ENCODE measurements at regions not wholly inside any gene's neighbourhood (a gene's known extent, or its start where the extent isn't known, plus 50 kb on each side); places are given as distances from the start of the nearest gene placed in this dataset.
"Not testable (repeated sequence)": the region's sequence is repeated elsewhere in the genome, so short reads cannot be mapped to it uniquely, and the experiment has no call there.

DNA sequence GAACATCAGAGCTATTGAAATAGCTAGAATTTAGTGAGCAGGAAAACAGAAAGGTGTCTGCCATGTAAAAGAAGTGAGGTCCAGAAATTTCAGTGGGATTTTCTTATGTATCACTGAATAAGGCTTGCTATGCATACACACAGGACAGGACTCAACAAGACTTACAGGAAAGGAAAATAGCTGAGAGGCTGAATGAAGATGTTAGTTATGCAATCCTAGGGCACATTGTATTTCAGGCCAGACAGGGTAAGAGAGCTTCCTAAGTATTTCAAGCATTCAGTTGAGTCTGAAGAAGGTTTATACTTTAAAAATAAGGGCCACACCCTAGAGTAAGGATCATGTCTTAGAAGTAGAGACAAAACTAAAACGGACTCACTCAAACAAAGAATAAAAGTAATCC, 419.9 kb upstream of the PRR20A start:
- no peak for DNase-seq (ENCODE audit: extremely low read depth, low read depth)

GRCh38 chr13:56735537-56735942, 405.2 kb upstream of the PRR20A start:
- DNase-seq (ENCODE audit: extremely low read depth, low read depth) = no peak

DNA sequence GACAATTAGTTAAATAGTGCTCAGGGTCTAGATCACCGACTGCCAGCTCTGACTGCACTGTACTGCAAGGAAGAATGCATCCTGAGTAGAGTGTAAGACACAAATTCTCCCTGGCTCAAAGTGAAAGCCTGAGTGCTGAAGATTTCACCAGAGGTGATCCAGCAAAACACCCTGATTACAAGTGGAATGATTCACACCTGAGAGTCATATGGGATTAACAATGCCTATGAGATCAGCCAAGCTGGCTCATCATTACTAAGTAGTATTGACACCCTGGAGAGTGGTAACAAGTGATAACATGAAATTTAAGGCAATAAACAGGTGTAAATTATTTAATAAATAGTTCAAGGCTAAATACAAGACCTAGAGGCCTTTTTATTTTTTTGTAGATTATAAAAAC, 403.8 kb upstream of the PRR20A start:
- DNase-seq (ENCODE audit: extremely low read depth, low read depth) = no peak

DNA sequence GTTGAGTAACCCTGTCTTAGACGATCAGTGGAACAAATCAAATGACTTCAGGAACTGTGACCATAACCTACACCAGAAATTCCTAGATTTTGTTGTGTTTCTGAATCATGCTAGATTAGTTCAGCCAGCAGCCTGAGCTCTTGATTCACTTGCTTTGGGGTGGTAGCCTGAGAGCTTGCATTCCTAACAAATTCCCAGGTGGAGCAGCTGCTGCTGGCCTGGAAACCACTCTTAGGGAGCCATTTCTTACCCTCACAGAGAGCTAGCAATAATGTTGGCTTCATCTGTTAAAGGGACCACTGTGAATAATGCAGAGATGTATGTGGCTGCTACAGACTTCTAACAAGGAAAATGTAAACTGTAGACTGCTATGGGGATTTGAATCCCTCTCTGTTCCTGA, 388.1 kb upstream of the PRR20A start:
- no peak for DNase-seq (ENCODE audit: extremely low read depth, low read depth)

DNA sequence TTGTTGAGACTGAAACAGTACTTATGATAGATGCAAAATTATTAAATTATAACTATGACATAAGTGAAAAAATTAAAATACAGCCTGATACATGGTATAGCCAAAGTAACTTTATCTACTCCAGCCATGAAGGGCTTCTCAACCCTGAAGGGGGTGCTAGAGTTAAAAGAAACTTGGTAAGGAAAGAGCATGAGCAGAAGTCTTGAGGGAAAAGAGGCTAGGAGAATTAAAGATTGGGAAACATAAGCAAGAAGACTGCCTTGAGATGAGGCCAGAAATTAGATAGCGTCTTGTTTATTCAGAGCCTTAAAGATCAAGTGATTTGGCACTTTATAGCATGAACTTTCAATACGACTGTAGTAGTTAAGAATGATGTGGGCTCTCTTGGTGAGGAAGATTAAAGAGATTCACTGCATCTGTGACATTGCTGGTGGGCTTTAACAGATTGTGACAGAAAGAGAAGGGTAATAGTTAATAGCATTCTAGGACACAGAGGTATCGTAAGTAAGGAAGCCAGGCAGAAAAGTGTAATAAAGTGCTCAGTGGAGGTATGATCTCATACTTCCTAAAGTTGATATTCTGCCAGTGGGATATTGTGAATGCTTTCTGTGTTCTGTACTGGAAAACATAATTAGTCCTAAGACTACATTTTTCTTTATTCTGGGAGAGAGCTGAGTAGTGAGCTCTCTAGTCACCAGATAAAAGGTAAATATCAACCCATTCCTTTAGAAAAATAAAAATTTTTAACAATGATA, 385.4 kb upstream of the PRR20A start:
- no peak for DNase-seq (ENCODE audit: extremely low read depth, low read depth)

GRCh38 chr13:56763333-56763732, 377.4 kb upstream of the PRR20A start:
- not testable (repeated sequence) for DNase-seq (ENCODE audit: extremely low read depth, low read depth)

GRCh38 chr13:56773148-56773547, 367.6 kb upstream of the PRR20A start:
- DNase-seq (ENCODE audit: extremely low read depth, low read depth) = no peak

DNA sequence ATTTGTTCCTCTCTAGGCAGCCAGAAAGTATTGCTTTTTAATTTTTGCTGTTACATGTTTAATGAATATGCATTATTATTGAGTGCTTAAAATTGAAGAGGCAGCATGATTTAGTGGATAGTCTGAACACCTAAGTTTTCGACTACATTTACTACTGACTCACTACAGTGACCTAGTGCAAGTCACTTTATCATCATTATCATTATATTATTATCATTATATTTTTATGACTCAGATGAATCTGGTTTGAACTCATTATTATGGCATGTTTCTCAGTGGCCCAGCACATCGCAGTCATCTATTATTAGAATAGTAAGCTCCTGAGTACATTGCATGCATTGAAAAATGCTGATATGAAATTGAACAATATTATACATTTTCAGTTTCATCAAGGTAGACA, 351.2 kb upstream of the PRR20A start:
- DNase-seq (ENCODE audit: extremely low read depth, low read depth) = no peak

- DNase-seq (ENCODE audit: extremely low read depth, low read depth) = no peak
These were observed 303.6 kb upstream of the PRR20A start for GRCh38 chr13:56837161-56837560.

- DNase-seq (ENCODE audit: extremely low read depth, low read depth) = no peak
These were observed 289.9 kb upstream of the PRR20A start for GRCh38 chr13:56850852-56851251.

DNA sequence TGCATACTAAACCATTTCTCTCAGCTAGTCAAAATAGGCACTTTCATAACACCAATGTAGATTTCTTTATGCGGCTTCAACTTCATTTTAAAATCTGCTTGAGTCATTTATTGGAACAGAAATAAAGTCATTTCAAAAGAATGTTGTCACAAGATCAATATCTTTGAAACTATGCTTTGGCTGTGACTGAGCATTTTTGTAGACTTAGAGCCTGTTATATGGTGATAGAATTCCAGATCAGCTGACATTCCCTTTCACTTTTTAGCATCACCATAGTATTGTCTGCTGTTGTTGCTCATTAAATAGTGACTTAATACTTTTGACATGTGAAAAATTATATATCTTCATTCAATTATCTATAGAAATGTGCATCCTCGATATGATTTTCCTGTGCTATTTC, 279.2 kb upstream of the PRR20A start:
- DNase-seq (ENCODE audit: extremely low read depth, low read depth) = no peak

DNA sequence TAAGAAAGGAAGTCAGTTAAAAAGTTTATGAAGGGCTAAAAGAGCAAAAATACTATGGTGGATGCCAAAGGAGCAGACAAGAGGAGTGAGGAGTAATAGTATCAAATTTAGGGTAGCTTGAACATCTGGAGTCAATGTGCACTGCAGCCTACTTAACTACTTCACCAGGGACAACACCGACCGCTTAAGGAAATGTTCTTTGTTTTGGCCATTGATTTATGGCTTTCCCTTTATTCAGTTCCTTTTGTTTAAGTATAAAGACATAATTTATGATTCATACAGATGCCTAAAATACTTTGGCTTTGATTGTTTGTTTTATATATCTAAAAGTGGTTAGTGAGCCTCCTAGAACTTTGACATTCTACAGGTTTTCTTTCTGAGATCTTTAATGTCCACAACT, 276.3 kb upstream of the PRR20A start:
- no peak for DNase-seq (ENCODE audit: extremely low read depth, low read depth)

DNA sequence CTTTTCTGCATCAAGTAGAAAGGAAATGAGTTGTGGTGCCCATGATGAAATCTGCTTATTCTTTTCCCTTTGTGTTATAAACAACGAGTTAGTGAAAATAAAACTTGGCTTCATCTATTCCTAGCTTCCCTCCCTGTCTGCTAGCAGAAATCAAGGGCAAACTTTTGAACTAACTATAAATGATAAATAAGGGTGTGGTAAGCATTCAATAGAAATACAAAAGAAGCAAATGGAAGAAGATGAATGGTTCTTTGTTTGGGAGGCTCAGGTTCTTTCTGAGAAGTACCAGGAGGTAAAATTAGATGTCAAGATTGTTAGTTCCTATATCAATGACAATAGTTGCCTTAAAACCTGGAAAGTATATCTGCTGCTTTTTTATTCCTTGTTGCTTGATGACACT, 275.3 kb upstream of the PRR20A start:
- DNase-seq (ENCODE audit: extremely low read depth, low read depth) = no peak

GRCh38 chr13:56869671-56870070, 271.0 kb upstream of the PRR20A start:
- DNase-seq (ENCODE audit: extremely low read depth, low read depth) = no peak

GRCh38 chr13:56886398-56886797, 254.3 kb upstream of the PRR20A start:
- DNase-seq (ENCODE audit: extremely low read depth, low read depth) = no peak

GRCh38 chr13:56888455-56888854, 252.3 kb upstream of the PRR20A start:
- DNase-seq (ENCODE audit: extremely low read depth, low read depth) = no peak

DNA sequence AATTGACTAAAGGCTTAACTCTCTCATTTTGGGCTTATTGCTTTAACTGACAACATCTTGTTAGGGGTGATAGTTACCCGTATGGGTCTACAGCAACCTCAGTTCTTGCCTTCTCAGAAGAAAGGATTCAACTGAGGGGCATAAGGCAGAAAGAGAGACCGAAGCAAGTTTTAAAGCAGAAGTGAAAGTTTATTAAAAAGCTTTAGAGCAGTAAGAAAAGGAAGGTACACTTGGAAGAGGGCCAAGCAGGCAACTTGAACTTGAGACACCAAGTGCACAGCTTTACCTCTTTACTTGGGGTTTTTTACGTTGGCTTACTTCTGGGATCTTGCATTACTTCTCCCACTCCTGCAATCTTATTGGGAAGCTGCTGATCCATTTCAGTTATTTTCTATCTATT, 246.9 kb upstream of the PRR20A start:
- DNase-seq (ENCODE audit: extremely low read depth, low read depth) = no peak

GRCh38 chr13:56900549-56901279, 240.0 kb upstream of the PRR20A start:
- no peak for DNase-seq (ENCODE audit: extremely low read depth, low read depth)

DNA sequence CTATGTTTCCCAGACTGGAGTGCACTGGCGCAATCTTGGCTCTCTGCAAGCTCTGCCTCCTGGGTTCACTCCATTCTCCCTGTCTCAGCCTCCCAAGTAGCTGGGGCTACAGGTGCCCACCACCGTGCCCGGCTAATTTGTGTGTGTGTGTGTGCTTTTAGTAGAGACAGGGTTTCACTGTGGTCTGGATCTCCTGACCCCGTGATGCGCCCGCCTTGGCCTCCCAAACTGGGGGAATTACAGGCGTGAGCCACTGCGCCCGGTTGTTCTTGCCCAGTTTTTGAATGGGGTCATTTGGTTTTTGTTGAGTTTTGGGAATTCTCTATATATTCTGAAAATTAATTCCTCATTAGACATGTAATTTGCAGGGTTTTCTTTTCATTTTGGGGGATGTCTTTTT, 238.4 kb upstream of the PRR20A start:
- no peak for DNase-seq (ENCODE audit: extremely low read depth, low read depth)

- no peak for DNase-seq (ENCODE audit: extremely low read depth, low read depth)
These were observed 236.9 kb upstream of the PRR20A start for GRCh38 chr13:56903710-56904282.

- no peak for DNase-seq (ENCODE audit: extremely low read depth, low read depth)
These were observed 233.8 kb upstream of the PRR20A start for GRCh38 chr13:56906909-56907308.

DNA sequence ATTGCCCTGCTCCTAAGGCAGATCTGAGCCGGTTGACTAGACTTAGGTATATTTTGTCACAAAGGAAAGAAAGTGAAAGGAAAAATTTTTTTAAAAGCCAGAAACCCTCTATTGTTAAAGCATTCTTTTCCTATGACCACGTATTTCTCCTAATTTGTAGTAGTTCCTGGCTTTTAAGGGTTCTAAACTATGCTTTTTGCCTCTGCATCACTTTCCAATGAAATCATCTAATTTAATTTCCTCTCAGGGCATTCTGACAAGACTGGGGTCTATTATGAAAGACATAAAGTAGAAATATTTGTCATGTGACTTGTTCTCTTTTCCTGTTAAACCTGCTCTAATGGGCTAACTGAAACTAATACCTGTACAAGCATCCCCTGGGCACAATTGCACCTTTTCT, 233.0 kb upstream of the PRR20A start:
- no peak for DNase-seq (ENCODE audit: extremely low read depth, low read depth)
